ENCODE measurements at regions not wholly inside any gene's neighbourhood (a gene's known extent, or its start where the extent isn't known, plus 50 kb on each side); places are given as distances from the start of the nearest gene placed in this dataset.
"Not testable (repeated sequence)": the region's sequence is repeated elsewhere in the genome, so short reads cannot be mapped to it uniquely, and the experiment has no call there.

GRCh38 chr6:121615493-121615892, 180.0 kb downstream of the GJA1 start:
- H3K4me3 ChIP-seq (ENCODE audit: low read length) = no peak overlapping the region
- TF ChIP-seq CTCF (conservative IDR thresholded peaks at IDR 0.05; ENCODE audit: low read depth, low read length) = peak; percentile 23
- DNase-seq (ENCODE audit: low read depth) = no peak

- H3K4me3 ChIP-seq (ENCODE audit: low read length) = no peak overlapping the region
Measured at GRCh38 chr6:121616406-121616805, 181.0 kb downstream of the GJA1 start.

GRCh38 chr6:121617388-121617787, 181.9 kb downstream of the GJA1 start:
- TF ChIP-seq CTCF (conservative IDR thresholded peaks at IDR 0.05; ENCODE audit: low read depth, low read length) = no peak
- DNase-seq (ENCODE audit: low read depth) = no peak
- no peak overlapping the region for H3K4me3 ChIP-seq (ENCODE audit: low read length)

More at GRCh38 chr6:121616406-121616805, 181.0 kb downstream of the GJA1 start:
- TF ChIP-seq CTCF (conservative IDR thresholded peaks at IDR 0.05; ENCODE audit: low read depth, low read length) = no peak
- no peak for DNase-seq (ENCODE audit: low read depth)

GRCh38 chr6:121619013-121619412, 183.6 kb downstream of the GJA1 start:
- no peak overlapping the region for H3K4me3 ChIP-seq (ENCODE audit: low read length)
- no peak for TF ChIP-seq CTCF (conservative IDR thresholded peaks at IDR 0.05; ENCODE audit: low read depth, low read length)
- DNase-seq (ENCODE audit: low read depth) = no peak

GRCh38 chr6:121619987-121620740, 184.7 kb downstream of the GJA1 start:
- no peak for TF ChIP-seq CTCF (conservative IDR thresholded peaks at IDR 0.05; ENCODE audit: low read depth, low read length)
- DNase-seq (ENCODE audit: low read depth) = no peak
- no peak overlapping the region for H3K4me3 ChIP-seq (ENCODE audit: low read length)

GRCh38 chr6:121627761-121628160, 192.3 kb downstream of the GJA1 start:
- no peak for DNase-seq (ENCODE audit: low read depth)
- TF ChIP-seq CTCF (conservative IDR thresholded peaks at IDR 0.05; ENCODE audit: low read depth, low read length) = no peak

GRCh38 chr6:121630716-121631115, 195.3 kb downstream of the GJA1 start:
- no peak for DNase-seq (ENCODE audit: low read depth)
- no peak overlapping the region for H3K4me3 ChIP-seq (ENCODE audit: low read length)
- no peak for TF ChIP-seq CTCF (conservative IDR thresholded peaks at IDR 0.05; ENCODE audit: low read depth, low read length)

More at GRCh38 chr6:121627761-121628160, 192.3 kb downstream of the GJA1 start:
- no peak overlapping the region for H3K4me3 ChIP-seq (ENCODE audit: low read length)

GRCh38 chr6:121631752-121632151, 196.3 kb downstream of the GJA1 start:
- DNase-seq (ENCODE audit: low read depth); H3K4me3 ChIP-seq (ENCODE audit: low read length): not testable (repeated sequence)
